Activated CD4-positive, alpha-beta T cell treated with anti-CD3 and anti-CD28 coated beads, Interleukin-2, amount 50 U/mL, for 48 hours (primary cell): ENCODE measurements at regions not wholly inside any gene's neighbourhood (a gene's known extent, or its start where the extent isn't known, plus 50 kb on each side); places are given as distances from the start of the nearest gene placed in this dataset.

Source experiments
- DNase-seq, 2 experiments: peaks; one replicate each; pipeline ENCODE4 v3.0.0-alpha.2; 2020

DNA sequence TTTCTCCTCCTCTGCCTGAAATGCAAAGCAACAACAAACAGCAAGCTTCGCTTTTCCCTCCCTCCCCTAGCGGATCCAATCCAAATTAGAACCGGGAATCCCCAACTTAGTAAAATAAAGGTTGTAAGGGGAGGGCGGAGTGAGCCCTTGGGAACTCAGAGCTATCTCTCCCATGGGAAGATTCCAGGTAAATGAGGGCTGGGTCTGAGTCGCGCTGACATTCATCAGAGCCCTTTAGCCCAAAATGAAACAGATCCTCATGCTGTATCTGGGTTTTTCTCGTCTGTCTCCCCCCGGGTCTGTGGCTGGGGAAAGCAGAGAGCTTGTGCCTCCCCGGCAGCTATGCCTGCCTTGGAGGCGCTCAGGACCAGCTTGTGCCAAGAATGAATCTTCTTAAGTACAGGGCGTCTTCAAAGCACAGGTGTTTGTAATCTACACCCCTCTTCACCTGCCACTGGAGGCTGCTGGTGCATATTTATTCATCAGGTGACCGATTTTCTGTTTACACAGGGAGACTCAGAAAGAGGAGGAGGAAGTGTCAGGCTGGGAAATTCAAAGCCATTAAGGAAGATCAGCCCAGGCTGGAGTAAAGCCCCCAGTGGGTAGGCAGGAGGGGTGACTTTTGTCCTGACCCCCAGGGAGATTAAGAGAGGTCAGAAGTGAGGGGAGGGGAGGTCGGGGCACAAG lies 55.0 kb upstream of the GSE1 start:
- no peak for DNase-seq

DNA sequence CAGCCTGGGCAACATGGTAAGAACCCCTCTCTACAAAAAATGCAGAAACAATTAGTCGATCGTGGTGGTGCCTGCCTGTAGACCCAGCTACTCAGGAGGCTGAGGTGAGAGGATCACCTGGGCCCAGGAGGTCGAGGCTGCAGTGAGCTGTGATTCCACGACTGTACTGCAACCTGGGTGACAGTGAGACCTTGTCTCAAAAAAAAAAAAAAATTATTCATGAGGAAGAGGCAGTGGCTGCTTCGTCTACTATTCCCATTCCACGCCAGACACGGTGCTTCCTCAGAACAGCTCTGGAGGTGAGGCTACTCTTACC lies 52.2 kb upstream of the GSE1 start:
- no peak for DNase-seq

DNA sequence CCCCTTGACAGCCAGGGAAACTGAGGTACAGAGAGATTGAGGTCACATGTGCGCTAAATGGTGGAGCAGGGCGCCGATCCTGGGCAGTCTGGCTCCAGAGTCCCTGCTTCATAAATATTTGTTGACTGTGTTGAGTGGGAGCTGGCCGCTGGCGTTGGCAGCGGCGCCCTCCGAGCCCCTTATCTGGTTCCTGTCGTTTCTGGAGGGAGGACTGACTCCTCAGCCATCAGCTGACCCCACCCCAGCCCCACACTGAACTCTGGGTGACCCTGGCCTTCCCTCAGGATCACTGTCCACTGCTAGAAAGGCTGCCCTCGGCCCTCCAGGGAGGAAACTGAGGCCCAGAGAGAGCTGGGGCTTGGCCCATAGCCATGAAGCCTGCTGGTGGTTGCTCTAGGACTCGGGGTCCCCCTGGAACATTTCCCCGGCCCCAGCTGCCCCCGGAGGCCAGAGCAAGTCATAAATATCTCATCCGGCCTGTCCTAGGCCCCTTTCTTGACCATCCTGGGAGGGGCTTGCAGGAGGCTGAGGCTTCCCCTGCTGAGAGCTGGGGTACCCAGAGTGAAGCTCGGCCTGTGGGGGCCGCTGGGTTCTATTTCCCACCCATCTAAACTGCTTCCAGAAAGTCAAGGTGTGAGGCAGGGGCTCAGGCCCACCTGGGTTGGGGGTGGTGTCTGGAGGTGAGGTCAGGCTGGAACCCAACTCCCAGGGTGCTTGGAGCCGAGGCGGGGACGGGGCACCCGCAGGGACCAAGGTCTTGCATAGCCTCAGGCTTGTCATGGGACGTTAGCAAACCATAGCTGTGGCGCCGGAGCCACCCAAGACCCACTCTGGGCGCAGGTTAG lies 51.7 kb upstream of the GSE1 start:
- no peak for DNase-seq

DNA sequence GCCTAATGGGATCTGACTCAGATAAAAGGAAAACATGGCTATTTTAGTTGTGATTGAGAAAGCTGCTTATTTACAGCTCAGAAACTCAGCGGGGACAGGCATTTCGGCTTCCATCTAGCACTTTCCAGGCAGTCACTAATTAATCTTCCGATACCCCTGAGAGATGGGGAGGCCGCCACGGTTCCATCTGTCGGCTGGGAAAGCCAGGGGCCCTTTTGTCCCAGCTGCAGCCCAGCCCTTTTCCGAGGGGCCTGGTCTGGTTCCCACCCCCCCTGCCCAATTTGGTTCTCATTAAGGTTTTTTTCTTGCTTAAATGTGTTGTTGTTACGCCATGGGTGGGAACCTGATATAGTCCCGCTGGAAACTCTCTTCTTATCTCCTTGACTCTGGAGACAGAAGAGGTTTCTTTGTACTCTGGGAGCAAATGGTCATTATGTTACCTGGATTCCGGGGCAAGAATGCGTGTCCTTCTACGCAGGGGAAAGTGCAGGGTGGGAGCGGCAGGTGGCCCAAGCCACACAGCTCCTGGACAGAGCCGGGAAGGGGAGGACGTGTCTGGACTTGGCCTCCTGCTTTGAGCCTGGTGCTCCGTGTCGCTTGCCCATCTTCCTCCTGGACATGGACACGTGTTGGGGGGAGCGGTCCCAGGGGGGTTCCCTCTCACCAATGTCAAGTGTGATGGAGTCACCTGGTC lies 50.9 kb upstream of the GSE1 start:
- no peak for DNase-seq

DNA sequence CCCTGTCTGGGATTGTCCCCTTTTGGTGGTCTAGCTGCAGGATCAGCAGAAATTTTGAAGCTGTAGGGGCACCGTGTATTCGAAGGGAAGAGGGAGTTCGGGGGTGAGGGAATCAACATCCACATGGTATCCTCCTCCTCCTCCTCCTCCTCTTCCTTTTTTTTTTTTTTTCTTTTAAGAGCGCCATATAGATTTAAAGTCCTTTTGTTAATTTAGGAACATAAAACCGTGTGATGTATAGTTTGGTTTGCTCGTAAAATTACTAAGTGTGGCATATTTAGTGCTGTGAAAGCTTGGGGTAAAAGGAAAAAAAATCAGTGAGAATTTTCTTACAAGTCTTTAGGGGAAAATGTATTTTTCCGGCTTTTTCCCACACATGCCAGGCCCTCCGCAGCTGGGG lies 50.1 kb upstream of the GSE1 start:
- DNase-seq, result no peak
